GM18519 (cell line): ENCODE measurements at regions not wholly inside any gene's neighbourhood (a gene's known extent, or its start where the extent isn't known, plus 50 kb on each side); places are given as distances from the start of the nearest gene placed in this dataset.

Experiments used
- ATAC-seq: cut with Tn5 transposase; IDR thresholded peaks from one replicate; pipeline ENCODE4 v1.9.1; 2021; ENCODE audit warnings: mild to moderate bottlenecking, moderate library complexity; ENCODE audit not compliant: unreplicated experiment, low FRiP score

DNA sequence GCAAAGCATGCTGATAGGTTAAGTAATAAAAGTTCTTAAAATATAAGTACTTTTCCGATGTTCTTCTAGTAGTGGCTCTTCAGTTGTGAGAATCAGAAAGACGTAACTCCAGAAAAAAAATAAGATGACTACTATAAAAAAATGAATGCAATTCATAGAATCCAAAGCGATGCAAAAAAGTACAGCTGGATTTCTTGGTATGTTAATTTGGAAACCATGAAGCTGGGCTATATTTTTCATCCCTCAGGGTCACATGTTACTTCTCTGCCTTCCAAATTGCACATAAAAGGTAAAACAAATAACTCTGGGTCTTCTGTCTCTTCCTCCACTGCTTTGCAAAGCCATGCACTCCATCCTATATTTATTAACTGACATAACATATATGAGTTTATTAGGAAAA, 843.9 kb upstream of the DPPA4 start:
- ATAC-seq, result no peak

DNA sequence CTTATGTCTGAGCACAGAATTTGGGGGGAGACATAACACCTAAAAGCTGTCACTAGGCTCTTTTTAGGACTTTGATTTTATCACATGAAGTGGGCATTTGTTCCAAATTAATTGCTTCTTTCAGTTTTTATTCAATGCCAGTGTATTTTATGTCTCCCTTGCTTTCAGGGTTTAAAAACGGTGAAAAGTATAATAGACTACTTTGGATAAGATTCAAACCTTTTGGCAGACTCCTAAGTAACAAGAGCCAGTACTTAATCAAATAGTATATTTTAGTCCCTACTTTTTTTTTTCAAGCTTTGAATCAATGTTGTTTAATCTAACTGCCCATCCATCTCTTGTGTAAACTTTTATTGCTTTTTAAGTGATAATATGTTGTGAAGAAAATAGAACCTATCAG, 847.2 kb upstream of the DPPA4 start:
- no peak for ATAC-seq

DNA sequence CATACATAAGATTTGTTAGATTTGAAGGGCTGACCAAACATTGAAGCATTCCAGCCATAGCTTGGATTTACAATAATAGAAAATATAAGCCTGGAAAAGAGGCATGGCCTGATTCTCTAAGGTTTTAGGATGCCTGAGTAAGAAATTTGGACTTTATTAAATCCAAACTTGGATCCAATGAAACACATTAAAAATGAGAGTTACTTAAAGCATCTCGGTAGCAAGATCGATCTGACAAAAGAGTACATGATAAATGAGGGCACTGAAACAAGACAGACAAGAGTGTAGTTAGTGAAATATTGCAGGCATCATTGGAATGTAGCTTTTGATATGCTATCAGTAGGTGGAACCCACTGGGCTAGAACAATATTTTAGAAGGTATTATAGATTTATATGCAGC, 855.7 kb upstream of the DPPA4 start:
- ATAC-seq, result no peak

DNA sequence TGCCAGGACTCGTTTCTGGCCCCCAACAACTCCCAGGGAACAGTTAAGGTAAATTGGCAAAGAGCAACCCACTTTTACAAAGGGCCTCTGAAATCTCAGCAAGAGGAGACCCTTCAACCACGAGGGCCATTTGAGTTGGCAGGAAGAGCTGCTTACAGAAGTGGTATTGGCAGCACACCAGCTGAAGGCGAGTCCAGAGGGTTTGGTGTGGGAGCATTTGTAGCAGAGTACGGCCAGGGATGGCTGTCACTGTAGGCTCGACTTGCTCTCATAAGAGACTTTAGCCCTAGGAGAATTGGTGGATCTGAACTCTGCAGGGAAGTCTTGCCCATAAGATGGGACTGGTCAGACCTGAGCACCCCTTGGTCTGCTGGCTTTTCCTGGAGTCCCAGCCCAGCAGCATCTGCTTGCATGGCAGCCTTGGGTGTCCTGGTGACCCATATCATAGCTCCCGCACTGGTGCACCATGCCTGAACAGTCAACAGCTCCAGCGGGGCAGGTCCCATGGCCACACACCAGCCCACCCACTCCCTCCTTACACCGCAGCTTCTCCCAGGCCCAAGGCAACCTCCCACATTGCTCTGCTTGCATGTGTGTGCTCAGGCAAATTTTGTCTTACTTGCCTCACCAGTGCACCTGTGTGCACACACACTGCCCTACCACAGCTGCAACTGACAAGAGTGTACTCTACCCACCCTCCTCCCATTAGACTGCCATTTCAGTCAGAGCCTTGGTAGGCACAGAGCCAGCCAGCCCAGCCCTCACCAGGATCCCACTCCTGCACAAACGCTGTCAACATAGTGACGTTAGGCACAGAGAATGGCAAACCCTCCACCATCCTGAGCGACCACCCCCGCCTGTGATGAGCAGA, 861.6 kb upstream of the DPPA4 start:
- ATAC-seq, result no peak

DNA sequence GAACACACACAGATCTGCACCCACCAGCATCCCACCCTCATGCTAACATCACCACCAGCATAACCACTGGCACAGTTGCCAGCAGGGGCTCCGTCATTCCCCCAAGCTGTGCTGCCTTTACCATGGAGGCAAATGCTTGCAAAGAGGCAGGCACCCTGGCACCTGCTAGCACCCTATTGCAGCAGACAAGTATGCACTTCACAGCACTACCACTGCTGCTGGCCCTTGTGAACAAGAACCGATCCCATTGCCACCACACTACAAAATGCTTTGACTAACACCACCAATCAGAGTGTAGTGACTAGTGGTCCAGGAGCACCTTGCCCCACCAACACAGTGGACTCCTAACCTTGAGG, 862.2 kb upstream of the DPPA4 start:
- ATAC-seq, result no peak

DNA sequence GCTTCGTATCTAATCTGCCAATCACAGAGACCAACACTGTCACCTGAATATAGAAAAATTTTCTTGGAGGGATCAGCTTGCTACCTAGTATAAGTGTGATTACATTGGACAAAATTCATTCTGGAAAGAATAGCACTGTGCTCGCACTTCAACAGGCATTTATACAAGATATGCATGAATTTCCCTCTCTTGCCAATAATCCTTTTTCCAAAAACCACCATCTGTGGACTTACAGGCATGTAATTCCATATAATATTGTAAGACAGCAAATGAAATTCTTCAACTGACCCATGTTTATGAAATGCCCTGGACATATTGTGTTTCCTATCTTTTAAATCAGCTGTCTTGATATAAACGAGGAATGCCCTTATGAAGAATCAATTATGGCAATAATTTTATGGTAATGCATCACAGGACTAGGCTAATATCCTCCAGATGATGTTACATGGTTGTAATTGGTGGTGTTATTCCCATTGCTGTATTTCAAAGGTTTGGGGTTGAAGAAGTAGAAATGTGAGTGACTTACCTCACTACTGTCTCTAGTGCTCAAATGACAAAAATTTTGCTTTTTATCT, 861.4 kb upstream of the NECTIN3 start:
- ATAC-seq, result no peak

DNA sequence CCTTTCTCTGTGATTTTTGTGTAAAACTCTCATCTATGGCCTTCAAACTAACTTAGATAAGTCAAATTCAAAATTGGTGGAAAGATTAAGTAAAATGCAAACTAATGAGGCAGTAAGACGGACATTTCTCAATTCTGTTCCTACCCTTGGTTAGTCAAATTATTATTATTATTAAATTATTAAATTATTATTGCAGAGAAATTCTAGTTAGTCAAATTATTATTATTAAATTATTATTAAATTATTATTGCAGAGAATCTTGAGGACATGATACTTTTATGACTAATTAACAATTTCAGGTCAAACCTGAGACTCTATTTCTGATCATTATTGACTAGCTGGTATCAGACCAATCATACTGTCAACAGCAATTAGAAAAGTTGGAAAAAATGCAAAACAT, 845.0 kb upstream of the NECTIN3 start:
- ATAC-seq, result no peak

DNA sequence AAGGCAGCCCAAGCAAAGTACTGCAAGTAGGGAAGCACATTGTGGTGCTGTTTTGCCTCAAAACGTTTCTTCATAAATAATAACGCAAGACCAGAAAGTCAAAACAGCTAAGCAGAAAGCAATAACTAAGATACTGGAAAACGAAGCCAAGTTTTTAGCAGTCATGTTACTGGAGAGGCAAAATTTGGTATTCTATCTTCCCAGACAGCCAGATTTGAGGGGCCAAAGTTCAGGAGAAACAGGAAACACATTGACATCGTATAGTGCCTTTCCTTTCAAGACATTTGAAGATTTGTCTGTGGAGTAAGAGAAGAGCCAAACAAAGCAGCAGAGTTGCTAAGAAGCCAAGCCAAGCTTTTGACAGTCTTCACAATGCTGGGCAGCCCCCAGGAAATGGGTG, 843.6 kb upstream of the NECTIN3 start:
- no peak for ATAC-seq

DNA sequence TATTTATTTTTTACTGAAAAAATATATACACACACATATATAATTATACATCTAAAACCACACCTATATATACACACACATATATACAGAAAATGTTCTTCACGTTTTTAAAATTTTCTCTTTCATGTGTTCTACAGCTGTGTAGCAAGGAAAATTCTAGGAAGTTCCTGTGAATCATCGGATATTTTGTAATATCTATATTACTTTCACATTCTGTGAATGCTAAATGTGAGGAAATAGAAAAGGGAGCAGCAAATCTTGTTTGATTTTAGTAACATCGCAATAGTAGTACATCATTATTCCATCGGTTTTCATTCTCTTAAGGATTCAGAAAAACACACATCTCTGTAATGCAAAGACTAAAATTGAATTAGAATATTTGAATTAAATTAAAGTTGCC, 836.8 kb upstream of the NECTIN3 start:
- ATAC-seq, result no peak

DNA sequence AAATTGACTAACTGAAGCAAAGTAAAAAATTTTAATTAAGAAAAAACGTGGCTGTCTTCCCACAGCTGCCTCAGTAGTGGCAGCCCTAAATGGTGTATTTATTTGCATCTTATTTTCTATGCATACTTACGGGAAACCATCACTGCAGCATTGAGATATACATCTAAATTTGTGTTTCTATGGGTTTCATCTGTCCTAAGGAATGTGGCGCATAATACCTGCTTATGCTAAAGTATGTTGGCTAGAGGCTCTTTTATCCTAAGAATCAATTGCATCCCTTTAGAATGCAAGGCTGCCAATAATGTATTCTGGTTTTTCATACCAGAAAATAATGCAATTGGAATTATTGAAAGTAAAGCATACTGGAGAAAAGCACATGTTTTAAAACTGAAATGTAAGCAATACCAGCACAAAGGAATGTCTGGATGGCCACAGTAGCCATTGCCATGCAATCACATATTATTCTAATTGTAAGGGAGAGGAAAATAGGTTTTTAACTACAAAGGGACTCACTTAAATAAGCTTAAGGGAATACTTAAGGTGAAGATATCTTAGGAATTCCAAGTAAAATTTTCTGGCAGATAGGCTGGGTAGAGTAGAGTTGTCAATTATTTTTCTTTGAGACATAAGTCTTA, 834.5 kb upstream of the NECTIN3 start:
- ATAC-seq, result no peak

DNA sequence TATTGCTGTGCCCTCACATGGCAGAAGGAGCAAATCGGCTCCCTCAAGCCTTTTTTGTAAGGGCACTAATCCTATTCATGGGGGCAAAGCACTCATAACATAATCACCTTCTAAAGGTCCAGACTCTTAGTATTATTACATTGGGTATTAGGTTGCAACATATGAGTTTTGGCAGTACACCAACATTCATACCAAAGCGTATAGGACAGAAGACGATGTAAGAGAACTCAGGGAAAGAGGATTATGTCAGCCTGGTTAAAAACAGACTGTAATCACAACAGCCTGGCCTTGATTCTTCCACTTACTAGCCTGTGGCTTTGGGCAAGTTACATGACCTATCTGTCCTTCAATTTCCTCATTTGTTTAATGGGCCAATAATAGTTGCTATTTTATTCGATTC, 828.5 kb upstream of the NECTIN3 start:
- ATAC-seq, result no peak

DNA sequence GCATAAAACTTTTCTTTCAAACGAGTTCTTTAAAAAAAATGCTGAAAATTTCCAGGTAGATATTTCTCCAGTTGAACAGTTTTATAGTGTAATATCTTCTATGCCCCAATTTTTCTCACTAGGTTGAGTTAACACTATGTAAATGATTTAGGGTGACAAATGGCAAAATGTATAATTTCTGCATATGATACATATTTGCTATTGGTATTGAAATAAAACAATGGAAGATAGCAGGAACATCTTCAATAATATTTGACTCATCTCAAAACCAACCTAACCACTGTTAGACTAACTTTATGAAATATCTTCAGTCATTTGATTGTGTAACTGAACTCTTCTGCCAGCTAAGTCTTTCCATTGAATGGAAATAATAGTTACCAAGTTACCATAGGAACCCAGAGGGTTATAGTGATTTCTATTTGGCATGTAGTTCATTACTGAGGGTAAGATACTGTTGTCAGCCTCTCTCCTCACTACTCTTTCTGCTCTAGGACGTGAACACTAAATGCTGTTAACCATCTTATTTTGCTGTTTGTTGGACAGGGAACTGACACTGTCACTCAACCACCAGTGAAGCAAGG, 824.7 kb upstream of the NECTIN3 start:
- no peak for ATAC-seq

DNA sequence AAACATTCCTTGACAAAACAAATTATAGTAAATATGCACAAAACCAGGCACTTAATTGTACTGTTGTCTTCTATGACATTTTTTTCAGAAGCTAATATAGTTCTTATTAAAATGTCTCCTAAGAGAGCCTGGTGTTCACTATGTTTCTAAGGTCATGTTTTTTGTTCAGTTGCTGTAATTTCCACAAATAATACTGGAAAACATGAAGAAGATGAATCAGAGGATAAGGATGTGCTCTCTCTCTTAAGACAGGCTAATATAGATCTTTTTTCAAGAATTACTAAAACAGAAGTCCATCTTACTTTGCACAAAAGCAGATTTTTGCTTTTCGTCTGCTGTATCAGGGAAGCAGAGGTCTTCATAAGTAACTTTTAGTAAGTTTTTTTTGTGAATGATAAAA, 823.0 kb upstream of the NECTIN3 start:
- no peak for ATAC-seq

DNA sequence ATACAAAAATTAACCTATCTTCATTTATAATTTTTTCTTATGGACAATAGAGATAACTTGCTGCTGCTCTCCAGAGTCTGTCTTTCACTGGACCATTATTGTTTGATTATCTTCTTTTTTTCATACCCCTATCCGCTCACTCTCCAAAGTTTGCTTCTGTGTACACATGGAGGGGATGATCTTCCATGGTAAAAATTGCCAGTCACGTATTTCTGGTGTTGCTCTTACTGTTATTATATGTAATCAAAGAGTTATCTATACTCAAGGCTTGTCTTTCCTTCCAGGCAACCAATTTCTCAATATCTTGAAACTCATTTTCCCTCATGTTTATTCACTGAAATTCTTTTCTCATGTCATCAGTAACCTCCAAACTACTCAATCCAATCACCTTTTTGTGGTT, 817.8 kb upstream of the NECTIN3 start:
- no peak for ATAC-seq

DNA sequence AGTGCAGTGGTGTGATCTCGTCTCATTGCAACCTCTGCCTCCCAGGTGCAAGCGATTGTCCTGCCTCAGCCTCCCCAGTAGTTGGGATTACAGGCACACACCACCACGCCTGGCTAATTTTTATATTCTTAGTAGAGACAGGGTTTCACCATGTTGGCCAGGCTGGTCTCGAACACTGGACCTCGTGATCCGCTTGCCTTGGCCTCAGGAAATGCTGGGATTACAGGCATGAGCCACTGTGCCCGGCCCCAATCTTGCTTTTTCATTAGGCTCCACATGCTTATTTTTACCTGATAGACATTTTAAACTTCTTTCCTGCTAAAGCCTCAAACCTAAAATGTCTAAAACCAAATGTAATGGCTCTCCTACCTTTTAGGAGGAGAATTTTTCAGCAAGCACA, 817.0 kb upstream of the NECTIN3 start:
- no peak for ATAC-seq

DNA sequence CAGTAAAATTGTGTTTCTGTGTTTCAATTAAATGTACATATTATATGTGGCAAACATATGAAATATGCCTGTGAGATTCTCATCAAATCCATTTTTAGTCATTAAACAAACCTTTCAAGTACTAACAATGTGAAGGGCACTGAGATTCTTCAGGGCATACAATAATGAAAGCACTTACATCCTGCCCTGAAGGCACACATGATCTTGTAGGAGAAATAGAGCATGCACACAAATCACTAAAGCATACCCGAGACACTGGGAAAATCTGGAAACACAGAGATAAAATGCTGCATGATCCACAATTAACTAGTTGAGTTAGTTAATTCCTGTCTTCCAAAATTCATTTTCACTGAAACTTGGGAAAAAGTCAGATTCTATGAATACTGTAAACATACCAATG, 810.5 kb upstream of the NECTIN3 start:
- no peak for ATAC-seq

DNA sequence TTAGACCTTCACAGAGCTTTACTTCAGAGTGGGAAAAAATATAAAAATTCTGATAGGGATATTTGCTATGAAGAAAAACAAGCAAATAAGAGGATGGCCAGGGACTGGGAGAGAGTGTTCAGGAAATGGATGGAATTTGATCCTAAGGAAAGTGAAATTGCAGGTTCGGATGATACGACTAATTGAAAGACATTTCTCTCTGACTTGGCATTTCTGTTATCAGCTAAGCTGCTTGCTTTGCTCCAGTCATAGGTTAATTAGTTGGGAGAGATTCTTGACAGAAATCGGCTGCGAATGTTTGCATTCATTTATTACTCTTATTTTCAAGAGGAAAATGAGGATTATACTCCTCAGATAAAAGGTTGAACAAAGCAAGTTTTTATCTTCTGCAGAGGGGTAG, 808.7 kb upstream of the NECTIN3 start:
- no peak for ATAC-seq

DNA sequence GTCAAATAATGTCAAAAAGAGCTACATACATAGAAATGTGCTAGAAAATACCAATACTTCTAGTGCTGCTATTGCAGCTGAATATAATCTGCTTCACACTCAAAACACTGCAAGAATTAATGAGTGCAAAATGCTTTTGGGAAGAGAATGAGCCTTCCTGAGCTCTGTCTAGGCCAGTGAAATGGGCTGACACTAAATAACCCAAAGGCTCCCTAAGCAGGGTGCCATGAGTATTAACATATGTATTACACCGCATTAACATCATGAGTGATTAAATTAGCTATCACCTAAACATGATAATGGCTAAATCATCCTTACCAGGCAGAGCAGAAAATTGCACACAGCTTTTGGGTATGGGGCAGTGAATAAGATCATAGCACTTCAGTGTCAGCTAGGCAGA, 806.3 kb upstream of the NECTIN3 start:
- ATAC-seq, result no peak

DNA sequence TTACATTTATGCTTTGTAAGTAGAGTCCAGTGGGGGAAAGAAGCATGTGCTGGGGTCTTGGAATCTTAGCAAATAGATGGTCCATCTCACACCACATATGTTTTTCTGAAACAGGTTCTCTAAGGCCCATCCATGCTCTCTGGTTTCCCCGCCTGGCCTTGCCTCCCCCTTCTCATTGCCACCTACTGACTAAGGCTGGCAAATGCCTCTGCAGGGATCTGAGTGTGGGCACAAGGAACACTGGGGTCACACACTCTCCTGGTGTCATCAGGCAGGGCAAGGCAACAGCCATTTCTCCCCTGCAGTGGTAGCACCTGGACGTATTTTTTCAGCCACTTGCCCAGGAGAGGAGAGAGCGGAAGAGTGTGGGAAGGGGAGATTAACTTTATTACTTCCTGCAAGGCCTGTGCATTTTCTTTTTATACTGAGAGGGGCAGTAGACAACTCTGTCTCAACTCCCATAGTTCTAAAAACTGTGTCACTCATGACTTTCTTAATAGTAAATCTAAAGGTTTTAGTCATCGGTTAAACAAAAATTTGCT, 804.2 kb upstream of the NECTIN3 start:
- no peak for ATAC-seq

DNA sequence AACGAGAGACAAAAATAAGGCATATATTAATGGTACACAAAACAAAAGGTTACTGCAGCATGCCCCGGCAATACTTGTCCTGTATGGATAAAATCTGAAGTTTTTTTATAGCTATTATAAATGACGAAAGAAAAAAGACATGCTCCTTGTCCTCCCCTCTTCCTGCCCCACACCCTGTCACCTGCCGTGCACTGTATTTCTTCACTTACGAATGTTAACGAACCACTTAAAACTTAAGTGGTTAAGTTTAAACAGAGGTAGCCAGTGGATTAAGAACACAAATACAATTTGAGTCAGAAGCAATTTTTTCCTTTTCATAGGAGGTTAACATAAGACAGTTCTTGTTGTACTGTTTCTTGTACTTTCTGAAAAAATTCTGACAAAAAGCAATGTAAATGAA, 799.1 kb upstream of the NECTIN3 start:
- ATAC-seq, result no peak

DNA sequence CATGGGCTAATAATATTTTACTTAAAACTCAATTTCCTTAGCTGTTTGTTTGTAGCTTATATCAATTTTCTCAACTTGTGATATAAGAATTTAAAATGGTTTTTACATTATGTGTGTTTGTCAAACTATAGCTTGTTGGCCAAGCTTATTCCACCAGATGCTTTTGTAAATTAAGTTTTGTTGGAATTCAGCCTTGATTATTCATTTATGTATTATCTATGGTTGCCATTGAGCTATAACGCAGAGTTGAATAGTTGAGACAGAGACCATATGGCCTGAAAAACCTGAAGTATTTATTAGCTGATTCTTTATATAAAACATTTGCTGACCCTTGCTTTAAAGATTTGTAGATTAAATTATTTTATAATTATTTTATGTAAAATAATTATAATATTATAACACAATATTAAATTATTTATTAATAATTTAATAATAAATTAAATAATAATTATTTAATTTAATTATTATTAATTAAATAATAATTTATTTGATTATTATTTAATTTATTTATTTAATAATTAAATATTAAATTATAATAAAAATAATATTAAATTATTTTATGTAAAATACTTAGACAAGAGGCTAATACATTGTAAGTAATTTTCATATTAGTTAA, 779.6 kb upstream of the NECTIN3 start:
- no peak for ATAC-seq
